Dermis microvascular lymphatic vessel endothelial cell (primary cell): ENCODE measurements at regions not wholly inside any gene's neighbourhood (a gene's known extent, or its start where the extent isn't known, plus 50 kb on each side); places are given as distances from the start of the nearest gene placed in this dataset.
"Not testable (repeated sequence)": the region's sequence is repeated elsewhere in the genome, so short reads cannot be mapped to it uniquely, and the experiment has no call there.

Source experiments
- DNase-seq, 2 donors: peaks; one replicate each; pipeline versions ENCODE4 v3.0.0 to v3.0.0-alpha.2; 2010; ENCODE audit warnings: low read depth in 2 of 2

- no peak for DNase-seq
Observed at GRCh38 chr7:138313829-138314178, 146.3 kb upstream of the TRIM24 start.

DNA sequence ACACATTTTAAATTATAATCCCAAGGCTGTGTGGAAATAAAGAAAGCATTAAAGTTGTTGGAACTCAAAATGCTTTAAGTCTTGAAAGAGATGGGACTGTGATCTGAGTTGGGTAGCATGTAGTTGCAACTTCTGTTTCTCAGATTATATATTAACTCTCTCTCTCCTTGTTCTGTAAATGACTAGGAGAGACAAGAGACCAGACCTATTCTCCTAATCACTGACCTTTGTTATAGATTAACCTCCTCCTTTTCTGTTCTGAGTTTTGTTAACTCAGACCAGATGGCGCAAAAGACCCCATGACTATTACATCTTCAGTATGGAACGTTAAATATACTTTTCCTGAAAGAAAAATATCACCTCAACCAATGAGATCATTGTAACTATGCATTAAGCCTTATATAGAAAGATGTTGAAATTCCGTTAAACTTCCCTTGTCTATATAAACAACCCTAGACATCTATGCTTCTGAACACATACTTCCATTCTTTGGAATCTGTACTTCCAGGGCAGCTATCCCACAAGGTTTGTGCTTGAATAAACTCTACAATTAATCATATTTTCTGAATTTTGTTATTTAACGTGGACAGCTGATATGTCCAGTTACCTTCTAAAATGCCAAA lies 143.5 kb upstream of the TRIM24 start:
- DNase-seq = no peak

GRCh38 chr7:138317044-138317596 lies 142.9 kb upstream of the TRIM24 start:
- DNase-seq = no peak

GRCh38 chr7:138324941-138325340 lies 135.1 kb upstream of the TRIM24 start:
- no peak for DNase-seq

DNA sequence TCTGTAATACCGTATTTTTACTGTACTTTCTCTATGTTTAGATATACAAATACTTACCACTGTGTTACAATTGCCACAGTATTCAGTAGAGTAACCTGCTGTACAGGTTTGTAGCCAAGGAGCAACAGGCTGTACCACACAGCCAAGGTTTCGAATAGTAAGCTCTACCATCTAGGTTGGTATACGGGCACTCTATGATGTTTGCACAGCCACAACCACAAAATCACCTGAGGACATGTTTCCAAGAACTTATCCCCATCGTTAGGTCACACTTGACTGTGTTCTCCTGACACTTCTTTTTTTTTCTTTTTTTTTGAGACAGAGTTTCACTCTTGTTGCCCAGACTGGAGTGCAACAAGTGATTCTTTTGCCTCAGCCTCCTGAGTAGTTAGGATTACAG lies 134.6 kb upstream of the TRIM24 start:
- DNase-seq = no peak

DNA sequence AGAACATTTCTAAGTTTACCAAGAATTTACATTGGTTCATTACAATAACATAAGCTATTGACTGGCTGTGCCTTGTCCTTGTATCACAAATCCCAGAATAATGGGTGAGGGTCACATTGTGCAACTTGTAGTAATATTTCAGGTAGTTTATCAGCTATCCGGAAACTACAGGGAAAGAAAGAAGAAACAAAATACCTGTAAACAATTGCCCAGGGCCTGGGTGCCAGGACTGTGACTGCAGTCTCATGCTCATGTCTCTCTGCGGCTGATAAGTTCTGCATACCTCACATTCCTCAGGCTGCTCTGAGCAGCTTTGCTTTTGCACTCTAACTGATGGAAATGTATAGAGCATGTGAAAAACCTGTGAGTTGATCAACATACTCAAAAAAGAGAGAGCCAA lies 131.8 kb upstream of the TRIM24 start:
- no peak for DNase-seq

DNA sequence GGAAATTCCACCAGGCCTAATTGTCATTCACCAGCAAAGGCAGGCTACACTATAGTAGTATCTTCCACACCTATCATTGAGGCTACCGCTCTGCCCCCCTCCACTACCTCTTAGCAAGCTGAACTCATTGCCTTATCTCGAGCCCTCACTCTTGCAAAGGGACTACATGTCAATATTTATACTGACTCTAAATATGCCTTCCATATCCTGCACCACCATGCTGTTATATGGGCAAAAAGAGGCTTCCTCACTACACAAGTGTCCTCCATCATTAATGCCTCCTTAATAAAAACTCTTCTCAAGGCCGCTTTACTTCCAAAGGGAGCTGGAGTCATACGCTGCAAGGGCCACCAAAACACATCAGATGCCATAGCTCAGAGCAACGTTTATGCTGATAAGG lies 127.2 kb upstream of the TRIM24 start:
- not testable (repeated sequence) for DNase-seq

- peak; percentile 91 to 95 for DNase-seq
Observed at GRCh38 chr7:138338361-138338760, 121.7 kb upstream of the TRIM24 start.

DNA sequence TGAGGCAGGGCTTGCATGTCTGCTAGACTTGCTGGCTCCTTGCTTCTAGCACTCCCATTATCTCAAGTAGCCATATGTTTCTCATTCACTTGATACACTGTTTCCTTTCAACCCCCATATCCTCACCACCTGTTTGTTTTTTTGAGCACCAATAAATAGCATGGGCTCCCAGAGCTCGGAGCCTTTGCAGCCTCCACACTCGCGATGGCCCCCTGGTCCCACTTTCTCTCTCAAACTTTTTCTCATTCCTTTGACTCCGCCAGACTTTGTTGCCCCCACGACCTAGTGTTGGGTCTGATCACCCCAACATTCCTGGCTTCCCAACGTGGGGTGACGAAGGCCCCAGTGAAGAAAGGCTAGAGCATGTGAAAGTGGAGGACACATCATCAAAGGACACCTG lies 120.8 kb upstream of the TRIM24 start:
- not testable (repeated sequence) for DNase-seq

- DNase-seq = no peak
Observed at GRCh38 chr7:138342990-138343389, 117.1 kb upstream of the TRIM24 start.

DNA sequence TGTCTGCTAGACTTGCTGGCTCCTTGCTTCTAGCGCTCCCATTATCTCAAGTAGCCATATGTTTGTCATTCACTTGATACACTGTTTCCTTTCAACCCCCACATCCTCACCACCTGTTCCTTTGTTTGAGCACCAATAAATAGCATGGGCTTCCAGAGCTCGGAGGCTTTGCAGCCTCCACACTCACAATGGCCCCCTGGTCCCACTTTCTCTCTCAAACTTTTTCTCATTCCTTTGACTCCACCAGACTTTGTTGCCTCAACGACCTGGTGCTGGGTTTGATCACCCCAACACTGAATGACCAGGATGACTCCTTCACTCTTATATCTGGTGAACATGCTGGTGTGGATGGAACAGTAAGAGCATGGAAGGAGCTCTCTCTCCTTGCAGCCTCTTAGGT lies 114.5 kb upstream of the TRIM24 start:
- no peak for DNase-seq

GRCh38 chr7:138346975-138347374 lies 113.1 kb upstream of the TRIM24 start:
- DNase-seq = no peak

GRCh38 chr7:138349841-138350700 lies 110.0 kb upstream of the TRIM24 start:
- DNase-seq = no peak

DNA sequence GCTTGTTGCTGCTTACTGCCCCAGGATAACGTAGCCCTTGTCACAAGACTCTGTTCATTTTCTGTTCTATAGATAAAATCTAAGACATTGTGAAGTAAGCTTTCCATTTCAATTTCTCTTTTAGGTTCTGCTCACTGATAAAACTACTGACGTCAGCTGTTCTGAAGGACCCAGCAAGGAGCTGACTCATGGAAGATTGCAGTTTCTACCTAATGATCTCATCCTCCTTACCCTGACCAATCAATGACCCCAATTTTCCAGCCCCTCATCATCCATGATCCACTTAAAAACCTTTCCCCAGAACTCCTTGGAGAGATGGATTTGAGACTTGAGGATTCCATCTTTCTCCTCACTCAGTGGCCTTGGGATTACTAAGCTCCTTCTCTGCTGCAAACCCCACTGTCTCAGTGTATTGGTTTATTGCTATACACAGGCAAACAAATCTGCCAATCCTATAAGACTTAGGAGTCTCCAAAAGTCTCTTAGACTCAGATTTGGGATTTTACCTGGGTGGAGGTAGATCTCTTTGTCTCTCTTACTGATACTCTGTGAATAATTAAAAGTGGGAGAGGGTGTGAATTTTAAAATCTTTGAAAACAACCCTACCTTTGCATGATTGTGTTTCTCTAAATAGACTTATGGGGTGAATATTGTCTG lies 109.2 kb upstream of the TRIM24 start:
- no peak for DNase-seq

GRCh38 chr7:138352570-138353461 lies 107.2 kb upstream of the TRIM24 start:
- no peak for DNase-seq

DNA sequence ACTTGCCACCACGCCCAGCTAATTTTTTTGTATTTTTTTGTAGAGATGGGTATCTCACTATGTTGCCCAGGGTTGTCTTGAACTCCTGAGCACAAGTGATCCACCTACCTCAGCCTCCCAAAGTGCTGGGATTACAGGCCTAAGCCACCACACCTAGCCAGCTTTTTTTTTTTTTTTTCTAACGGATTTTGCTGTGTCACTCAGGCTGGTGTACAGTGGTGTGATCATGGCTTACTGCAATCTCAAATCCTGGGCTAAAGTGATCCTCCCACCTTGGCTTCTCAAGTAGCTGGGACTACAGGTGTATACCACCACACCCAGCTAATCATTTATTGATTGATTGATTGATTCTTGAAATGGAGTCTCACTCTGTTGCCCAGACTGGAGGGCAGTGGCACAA lies 106.0 kb upstream of the TRIM24 start:
- no peak for DNase-seq

DNA sequence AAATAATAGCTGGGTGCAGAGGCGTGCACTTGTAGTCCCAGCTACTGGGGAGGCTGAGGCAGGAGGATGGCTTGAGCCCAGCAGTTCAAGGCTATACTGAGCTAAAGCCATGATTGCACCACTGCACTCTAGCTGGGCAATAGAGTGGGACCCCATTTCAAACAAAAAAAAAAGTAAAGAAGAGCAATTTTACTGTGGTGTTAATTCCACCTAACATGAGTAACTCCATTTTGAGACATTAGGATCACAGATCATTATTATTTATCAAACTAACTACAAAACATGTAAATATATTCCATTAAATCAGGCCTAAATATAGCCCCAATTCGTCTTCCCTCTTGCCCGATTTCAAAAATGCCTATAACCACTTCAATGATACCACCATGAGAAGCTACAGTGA lies 104.8 kb upstream of the TRIM24 start:
- no peak for DNase-seq

DNA sequence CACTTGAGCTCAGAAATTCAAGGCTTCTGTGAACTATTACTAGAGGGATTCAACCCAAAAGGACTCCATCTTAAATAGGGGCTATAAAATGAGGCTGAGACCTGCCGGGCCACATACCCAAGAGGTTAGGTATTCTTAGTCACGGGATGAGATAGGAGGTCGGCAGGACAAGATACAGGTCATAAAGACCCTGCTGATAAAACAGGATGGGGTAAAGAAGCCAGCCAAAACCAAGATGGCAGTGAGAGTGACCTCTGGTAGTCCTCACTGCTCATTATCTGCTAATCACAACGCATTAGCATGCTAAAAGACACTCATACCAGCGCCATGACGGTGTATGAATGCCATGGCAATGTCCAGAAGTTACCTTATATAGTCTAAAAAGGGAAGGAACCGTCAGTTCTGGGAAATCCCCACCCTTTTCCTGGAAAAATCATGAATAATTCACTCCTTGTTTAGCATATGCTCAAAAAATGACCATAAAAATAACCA lies 101.2 kb upstream of the TRIM24 start:
- DNase-seq = no peak

DNA sequence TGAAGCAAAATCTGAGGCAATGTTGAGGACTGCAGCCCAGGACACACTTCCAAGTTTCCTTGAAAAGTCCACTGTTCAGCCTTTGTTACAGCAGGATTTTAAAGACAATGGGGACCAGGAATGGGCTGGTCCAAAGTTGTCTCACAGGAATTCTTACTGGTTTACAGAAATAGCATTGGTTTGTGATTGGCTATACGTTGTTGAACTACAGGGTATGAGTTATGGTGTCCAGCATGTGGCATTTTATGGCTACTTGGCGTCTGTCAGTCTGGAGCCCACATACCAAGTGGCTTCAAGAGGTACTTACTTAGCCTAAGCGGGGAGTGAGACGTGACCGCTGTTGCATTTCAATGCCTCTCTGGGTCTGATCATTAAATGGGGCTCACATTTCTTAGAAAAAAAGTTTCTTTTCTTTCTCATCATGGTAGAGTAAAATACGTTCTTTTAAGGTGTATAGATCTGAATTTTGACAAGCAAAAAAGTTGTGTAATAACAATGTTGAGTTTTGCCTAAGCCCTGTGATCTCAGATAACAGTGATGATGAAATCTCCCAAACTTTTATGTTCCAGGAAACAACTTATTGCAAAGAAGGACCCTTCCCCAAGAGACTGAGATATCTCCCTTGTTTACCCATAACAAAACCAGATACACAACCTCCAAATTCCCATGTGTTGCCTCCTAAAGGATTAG lies 100.0 kb upstream of the TRIM24 start:
- no peak for DNase-seq

GRCh38 chr7:138363721-138364120 lies 96.3 kb upstream of the TRIM24 start:
- DNase-seq = no peak

GRCh38 chr7:138366137-138366536 lies 93.9 kb upstream of the TRIM24 start:
- not testable (repeated sequence) for DNase-seq
